GM06990 (cell line): ENCODE measurements at regions not wholly inside any gene's neighbourhood (a gene's known extent, or its start where the extent isn't known, plus 50 kb on each side); places are given as distances from the start of the nearest gene placed in this dataset.

Source experiments
- DNase-seq: peaks from one replicate; pipeline ENCODE4 v3.0.0-alpha.2; 2011; ENCODE audit not compliant: insufficient read length; ENCODE audit errors: extremely low read depth
- H3K27me3 ChIP-seq: replicated peaks from 2 replicates; pipeline ENCODE4 v1.6.0; 2011; ENCODE audit warnings: low read length; ENCODE audit not compliant: control insufficient read depth, insufficient read depth
- H3K36me3 ChIP-seq: 2 replicates; pipeline ENCODE4 v1.5.1; 2011; ENCODE audit warnings: low read length; ENCODE audit not compliant: control insufficient read depth, insufficient read depth
- H3K4me3 ChIP-seq: replicated peaks from 2 replicates; pipeline ENCODE4 v1.5.1; 2011; ENCODE audit warnings: low read depth, mild to moderate bottlenecking, control low read depth, low read length
- TF ChIP-seq, protein P1 (sequence below): IDR thresholded peaks from 2 replicates; pipeline ENCODE4 v1.5.1; 2011; ENCODE audit warnings: low read length, control low read depth, mild to moderate bottlenecking, inconsistent platforms; ENCODE audit not compliant: insufficient read depth, poor library complexity, severe bottlenecking

- Histone ChIP-seq H3K27me3 (no peaks in the 10 kb centered on the region), H3K4me3 (no peak overlapping the region), H3K36me3 (no peaks in the 10 kb centered on the region)
- DNase-seq = no peak
- TF ChIP-seq, protein P1, sequence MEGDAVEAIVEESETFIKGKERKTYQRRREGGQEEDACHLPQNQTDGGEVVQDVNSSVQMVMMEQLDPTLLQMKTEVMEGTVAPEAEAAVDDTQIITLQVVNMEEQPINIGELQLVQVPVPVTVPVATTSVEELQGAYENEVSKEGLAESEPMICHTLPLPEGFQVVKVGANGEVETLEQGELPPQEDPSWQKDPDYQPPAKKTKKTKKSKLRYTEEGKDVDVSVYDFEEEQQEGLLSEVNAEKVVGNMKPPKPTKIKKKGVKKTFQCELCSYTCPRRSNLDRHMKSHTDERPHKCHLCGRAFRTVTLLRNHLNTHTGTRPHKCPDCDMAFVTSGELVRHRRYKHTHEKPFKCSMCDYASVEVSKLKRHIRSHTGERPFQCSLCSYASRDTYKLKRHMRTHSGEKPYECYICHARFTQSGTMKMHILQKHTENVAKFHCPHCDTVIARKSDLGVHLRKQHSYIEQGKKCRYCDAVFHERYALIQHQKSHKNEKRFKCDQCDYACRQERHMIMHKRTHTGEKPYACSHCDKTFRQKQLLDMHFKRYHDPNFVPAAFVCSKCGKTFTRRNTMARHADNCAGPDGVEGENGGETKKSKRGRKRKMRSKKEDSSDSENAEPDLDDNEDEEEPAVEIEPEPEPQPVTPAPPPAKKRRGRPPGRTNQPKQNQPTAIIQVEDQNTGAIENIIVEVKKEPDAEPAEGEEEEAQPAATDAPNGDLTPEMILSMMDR = no peak
Observed at GRCh38 chr3:81891055-81891895, 129.8 kb upstream of the GBE1 start.

- no peak for DNase-seq
- Histone ChIP-seq H3K4me3 (no peak overlapping the region), H3K36me3 (no peaks in the 10 kb centered on the region), H3K27me3 (no peaks in the 10 kb centered on the region)
- TF ChIP-seq, protein P1 = no peak
Observed at GRCh38 chr3:81888914-81889557, 127.6 kb upstream of the GBE1 start.

GRCh38 chr3:81887448-81887847 lies 126.0 kb upstream of the GBE1 start:
- Histone ChIP-seq H3K4me3 (no peak overlapping the region), H3K36me3 (no peaks in the 10 kb centered on the region), H3K27me3 (no peaks in the 10 kb centered on the region)
- TF ChIP-seq, protein P1 = no peak
- DNase-seq = no peak

- H3K4me3 ChIP-seq = no peak overlapping the region
- DNase-seq = no peak
- TF ChIP-seq, protein P1 = no peak
Observed at GRCh38 chr3:81886081-81886480, 124.6 kb upstream of the GBE1 start.

DNA sequence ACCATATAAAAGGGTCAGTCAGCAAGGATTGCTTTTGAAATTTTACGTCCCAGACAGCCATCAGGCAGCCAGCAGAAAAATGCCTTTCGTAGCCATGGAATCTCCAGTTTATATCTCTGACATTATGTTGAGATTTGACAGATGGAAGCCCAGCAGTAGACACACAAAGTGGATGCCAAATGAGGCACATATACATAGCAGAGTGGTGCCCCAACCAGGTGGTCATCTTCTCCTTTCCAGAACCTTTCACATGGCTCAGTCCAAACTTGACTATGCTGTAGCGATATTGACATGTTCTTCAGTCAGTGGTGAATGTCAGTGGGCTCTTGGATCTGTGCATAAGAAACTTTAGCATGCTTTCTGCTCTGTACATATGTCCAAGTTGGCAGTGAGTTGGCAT lies 123.3 kb upstream of the GBE1 start:
- no peaks in the 10 kb centered on the region for H3K36me3 ChIP-seq
- TF ChIP-seq, protein P1 = no peak
- DNase-seq = no peak
- H3K4me3 ChIP-seq = no peak overlapping the region
- H3K27me3 ChIP-seq = no peaks in the 10 kb centered on the region

More at GRCh38 chr3:81886081-81886480, 124.6 kb upstream of the GBE1 start:
- no peaks in the 10 kb centered on the region for H3K36me3 ChIP-seq
- no peaks in the 10 kb centered on the region for H3K27me3 ChIP-seq
